HL-60 (cell line): ENCODE measurements at regions not wholly inside any gene's neighbourhood (a gene's known extent, or its start where the extent isn't known, plus 50 kb on each side); places are given as distances from the start of the nearest gene placed in this dataset.

Experiments
- REST ChIP-seq: IDR thresholded peaks from 2 replicates; pipeline ENCODE4 v1.6.1; 2012; ENCODE audit warnings: low read depth; ENCODE audit not compliant: insufficient replicate concordance
- TF ChIP-seq, protein P1 (sequence below): IDR thresholded peaks from one replicate; pipeline ENCODE4 v1.5.1; 2011; ENCODE audit warnings: low read length, control low read depth, inconsistent platforms; ENCODE audit not compliant: insufficient read depth

- TF ChIP-seq REST = no peak
- TF ChIP-seq, protein P1, sequence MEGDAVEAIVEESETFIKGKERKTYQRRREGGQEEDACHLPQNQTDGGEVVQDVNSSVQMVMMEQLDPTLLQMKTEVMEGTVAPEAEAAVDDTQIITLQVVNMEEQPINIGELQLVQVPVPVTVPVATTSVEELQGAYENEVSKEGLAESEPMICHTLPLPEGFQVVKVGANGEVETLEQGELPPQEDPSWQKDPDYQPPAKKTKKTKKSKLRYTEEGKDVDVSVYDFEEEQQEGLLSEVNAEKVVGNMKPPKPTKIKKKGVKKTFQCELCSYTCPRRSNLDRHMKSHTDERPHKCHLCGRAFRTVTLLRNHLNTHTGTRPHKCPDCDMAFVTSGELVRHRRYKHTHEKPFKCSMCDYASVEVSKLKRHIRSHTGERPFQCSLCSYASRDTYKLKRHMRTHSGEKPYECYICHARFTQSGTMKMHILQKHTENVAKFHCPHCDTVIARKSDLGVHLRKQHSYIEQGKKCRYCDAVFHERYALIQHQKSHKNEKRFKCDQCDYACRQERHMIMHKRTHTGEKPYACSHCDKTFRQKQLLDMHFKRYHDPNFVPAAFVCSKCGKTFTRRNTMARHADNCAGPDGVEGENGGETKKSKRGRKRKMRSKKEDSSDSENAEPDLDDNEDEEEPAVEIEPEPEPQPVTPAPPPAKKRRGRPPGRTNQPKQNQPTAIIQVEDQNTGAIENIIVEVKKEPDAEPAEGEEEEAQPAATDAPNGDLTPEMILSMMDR = no peak
Observed at GRCh38 chr3:55244247-55244646, 242.9 kb downstream of the WNT5A start.
